MCF 10A (cell line): ENCODE measurements at regions not wholly inside any gene's neighbourhood (a gene's known extent, or its start where the extent isn't known, plus 50 kb on each side); places are given as distances from the start of the nearest gene placed in this dataset.

Experiments used
- BruUV-seq: library from RNA; stranded (reverse); fragments of 400-500 nt; replicated peaks from 2 replicates; lab custom pipeline; 2021; lab: Mats Ljungman, UMichigan
- CTCF ChIA-PET: fragments of 300-600 bp; sonication (Branson Sonifier 250); formaldehyde crosslinking; extraction: SDS; loops from one replicate; lab custom pipeline; 2021; ENCODE audit warnings: antibody characterized with exemption, inconsistent platforms; lab: Yijun Ruan, JAX
- POLR2A ChIA-PET: fragments of 300-600, 350-650 bp; sonication (Branson Sonifier 250); formaldehyde crosslinking; extraction: SDS; loops from one replicate; lab custom pipeline; 2020; ENCODE audit warnings: antibody characterized with exemption, inconsistent platforms; lab: Yijun Ruan, JAX
- DNase-seq: peaks from one replicate; pipeline ENCODE4 v3.0.0-alpha.2; 2018; ENCODE audit not compliant: unreplicated experiment
- H3K27ac Mint-ChIP-seq: one replicate; pipeline ENCODE4 v1.8.0; 2022; ENCODE audit warnings: mild to moderate bottlenecking, low read depth, mixed read lengths; ENCODE audit not compliant: unreplicated experiment
- H3K27me3 Mint-ChIP-seq: one replicate; pipeline ENCODE4 v1.8.0; 2022; ENCODE audit warnings: mixed read lengths; ENCODE audit not compliant: insufficient read depth, unreplicated experiment
- H3K36me3 Mint-ChIP-seq: one replicate; pipeline ENCODE4 v1.8.0; 2022; ENCODE audit warnings: mild to moderate bottlenecking, moderate library complexity, mixed read lengths; ENCODE audit not compliant: insufficient read depth, unreplicated experiment
- H3K4me1 Mint-ChIP-seq: one replicate; pipeline ENCODE4 v1.8.0; 2022; ENCODE audit warnings: mixed read lengths; ENCODE audit not compliant: insufficient read depth, unreplicated experiment
- H3K4me3 Mint-ChIP-seq: one replicate; pipeline ENCODE4 v1.8.0; 2022; ENCODE audit warnings: mild to moderate bottlenecking, moderate library complexity, mixed read lengths; ENCODE audit not compliant: unreplicated experiment
- H3K9me3 Mint-ChIP-seq: one replicate; pipeline ENCODE4 v1.8.0; 2022; ENCODE audit warnings: mixed read lengths; ENCODE audit not compliant: unreplicated experiment
- CTCF ChIP-seq: fragments of 200-600 bp; IDR thresholded peaks from one replicate; pipeline ENCODE4 v1.8.0; 2022; ENCODE audit warnings: antibody characterized with exemption, mild to moderate bottlenecking; ENCODE audit not compliant: unreplicated experiment
- intact Hi-C: fragments of 100-400 bp; cut with micrococcal nuclease; formaldehyde crosslinking; loops from 2 replicates; pipeline ENCODE4 v1.14.1; 2022

DNA sequence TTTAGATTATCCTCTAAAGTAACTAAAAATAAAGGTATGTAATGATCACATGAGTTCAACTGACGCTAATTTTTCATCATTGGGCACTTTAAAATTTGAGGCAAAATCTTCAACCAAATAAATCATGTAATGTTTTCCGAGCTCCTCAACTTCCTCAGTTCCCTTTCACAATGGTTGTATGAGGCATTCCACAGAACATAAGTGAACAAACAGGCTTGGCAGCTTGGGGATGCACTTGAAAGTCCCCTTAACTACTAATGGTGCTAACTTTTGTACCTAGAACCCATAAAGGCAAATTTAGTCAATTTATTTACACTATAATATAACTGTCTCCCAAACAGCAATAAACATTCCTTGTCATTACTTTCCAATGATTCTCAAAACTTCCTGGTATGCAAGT is 1137.9 kb downstream of the ROBO2 start:
- DNase-seq, result no peak
- BruUV-seq, result no TSS peak
- ChIA-PET POLR2A (no interaction called here), CTCF (interaction anchor here (0.7 kb wide), 1 partner anchor 78 kb away, joined by 3 read pairs; no protein-coding TSS in a partner anchor)
- no peaks in the 10 kb centered on the region for H3K27me3 Mint-ChIP-seq
- H3K4me1 Mint-ChIP-seq, result no peaks in the 10 kb centered on the region
- H3K4me3 Mint-ChIP-seq, result no peak overlapping the region
- intact Hi-C loops, result no loop called here
- H3K36me3 Mint-ChIP-seq, result no peaks in the 10 kb centered on the region
- H3K9me3 Mint-ChIP-seq, result no peaks in the 10 kb centered on the region
- no peak overlapping the region for H3K27ac Mint-ChIP-seq
- no peak for TF ChIP-seq CTCF

DNA sequence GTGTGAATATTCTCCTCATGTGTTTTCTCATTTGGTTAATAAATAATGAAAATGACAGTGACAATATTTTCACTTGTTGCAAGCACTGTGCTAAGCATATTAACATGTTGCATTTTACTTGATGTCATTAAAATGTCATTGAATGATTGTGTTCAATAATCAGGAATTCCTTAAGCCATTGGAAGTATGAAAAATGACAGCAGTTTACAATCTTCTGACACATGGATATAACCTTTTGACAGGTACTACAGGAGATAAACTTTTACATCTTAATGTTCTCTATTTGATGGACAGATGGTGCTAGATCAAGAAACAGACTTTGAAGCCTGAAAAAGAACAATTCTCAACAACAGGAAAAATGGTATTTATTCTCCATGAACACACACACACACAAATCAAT is 1138.3 kb downstream of the ROBO2 start:
- Mint-ChIP-seq H3K27ac (no peak overlapping the region), H3K9me3 (no peaks in the 10 kb centered on the region), H3K4me1 (no peaks in the 10 kb centered on the region), H3K27me3 (no peaks in the 10 kb centered on the region), H3K4me3 (no peak overlapping the region), H3K36me3 (no peaks in the 10 kb centered on the region)
- intact Hi-C loops, result no loop called here
- ChIA-PET POLR2A (no interaction called here), CTCF (interaction anchor here (0.7 kb wide), 1 partner anchor 77 kb away, joined by 3 read pairs; no protein-coding TSS in a partner anchor)
- no TSS peak for BruUV-seq
- DNase-seq, result no peak
- TF ChIP-seq CTCF, result no peak

DNA sequence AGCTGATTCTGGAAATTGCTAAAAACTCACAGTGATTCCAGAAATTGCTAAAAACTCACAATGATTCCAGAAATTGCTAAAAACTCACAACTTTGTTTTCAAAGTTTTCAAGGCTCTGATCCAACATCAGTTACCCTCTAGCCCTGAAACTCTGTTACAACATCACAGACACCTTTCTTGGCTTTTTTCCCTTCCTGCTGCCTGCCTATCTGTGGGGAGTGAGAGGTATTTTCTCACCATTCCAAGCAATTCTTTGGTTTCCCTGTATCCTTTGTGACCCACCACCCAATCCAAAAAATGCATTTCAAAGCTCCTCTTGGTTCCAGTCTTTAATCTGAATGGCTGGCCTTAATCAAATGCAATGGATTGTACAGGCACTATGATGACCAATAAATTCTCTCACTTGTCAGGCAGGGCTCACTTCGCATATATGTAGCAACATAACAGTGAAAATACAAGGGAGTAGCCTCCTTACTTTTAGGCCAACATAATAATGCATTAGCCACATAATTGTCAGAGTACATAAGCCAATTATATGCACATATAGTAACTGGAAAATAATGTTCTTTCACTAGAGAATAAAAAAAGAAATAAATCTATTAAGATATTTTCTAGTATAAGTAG is 1139.0 kb downstream of the ROBO2 start:
- Mint-ChIP-seq H3K27ac (no peak overlapping the region), H3K36me3 (no peaks in the 10 kb centered on the region), H3K4me3 (no peak overlapping the region), H3K9me3 (no peaks in the 10 kb centered on the region), H3K27me3 (no peaks in the 10 kb centered on the region), H3K4me1 (no peaks in the 10 kb centered on the region)
- TF ChIP-seq CTCF, result no peak
- BruUV-seq, result no TSS peak
- CTCF ChIA-PET, result no interaction called here
- POLR2A ChIA-PET, result no interaction called here
- no peak for DNase-seq
- intact Hi-C loops, result no loop called here

- no peak for DNase-seq
- no peak overlapping the region for H3K4me3 Mint-ChIP-seq
- intact Hi-C loops, result no loop called here
- no peaks in the 10 kb centered on the region for H3K27me3 Mint-ChIP-seq
- BruUV-seq, result no TSS peak
- H3K9me3 Mint-ChIP-seq, result no peaks in the 10 kb centered on the region
- CTCF ChIA-PET, result interaction anchor here (0.6 kb wide), 1 partner anchor 306 kb away, joined by 3 read pairs; no protein-coding TSS in a partner anchor
- POLR2A ChIA-PET, result no interaction called here
- no peaks in the 10 kb centered on the region for H3K36me3 Mint-ChIP-seq
- no peaks in the 10 kb centered on the region for H3K4me1 Mint-ChIP-seq
- H3K27ac Mint-ChIP-seq, result no peak overlapping the region
- TF ChIP-seq CTCF, result no peak
Observed at GRCh38 chr3:78183906-78184599, 1144.2 kb downstream of the ROBO2 start.
